ENCODE measurements at regions not wholly inside any gene's neighbourhood (a gene's known extent, or its start where the extent isn't known, plus 50 kb on each side); places are given as distances from the start of the nearest gene placed in this dataset.

DNA sequence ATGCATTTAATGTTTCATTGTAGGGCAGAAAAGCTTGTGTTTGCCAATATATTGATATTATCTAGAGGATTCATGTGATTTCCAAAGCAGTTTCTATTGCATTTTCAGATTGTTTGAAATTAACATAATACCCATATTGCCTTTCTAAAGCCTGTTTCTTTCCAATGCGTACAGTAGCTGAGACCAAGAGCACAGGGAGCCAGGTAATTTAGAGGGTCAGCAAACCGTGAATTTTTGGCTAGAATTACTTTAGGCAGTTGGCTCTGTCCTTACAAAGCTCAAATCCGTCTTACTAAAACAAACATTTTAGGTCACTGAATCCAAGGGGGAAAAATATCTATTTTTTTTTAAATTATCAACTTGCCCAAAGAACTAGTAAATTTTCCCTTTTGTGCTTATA lies 604.9 kb upstream of the ADARB2 start:
- H3K4me3 Mint-ChIP-seq: no peak overlapping the region
- no peak overlapping the region; the same call in 1 of the 2 replicates for H2AFZ ChIP-seq
- no peaks in the 10 kb centered on the region for H3K36me3 ChIP-seq (ENCODE audit: insufficient read depth)
- H3K4me1 Mint-ChIP-seq: no peaks in the 10 kb centered on the region
- no peak overlapping the region for H3K27ac ChIP-seq (ENCODE audit: low read depth)
- H3F3A ChIP-seq (replicated peaks; ENCODE audit: low read depth): no peaks in the 10 kb centered on the region
- H4K20me1 ChIP-seq (replicated peaks; ENCODE audit: insufficient read depth): no peaks in the 10 kb centered on the region
- no peaks in the 10 kb centered on the region for H3K9me2 ChIP-seq (ENCODE audit: insufficient read depth)
- H3K9me3 Mint-ChIP-seq: peaks cover 5% of the 10 kb centered on the region; the same call in 2 of the 3 replicates
- H3K79me2 ChIP-seq (replicated peaks; ENCODE audit: insufficient read depth): no peaks in the 10 kb centered on the region
- H3K4me3 ChIP-seq: no peak overlapping the region
- H3K27me3 Mint-ChIP-seq (ENCODE audit: insufficient read depth, low read depth, poor library complexity): no peaks in the 10 kb centered on the region
- no peaks in the 10 kb centered on the region for H3K27me3 ChIP-seq (ENCODE audit: insufficient read depth)
- no peaks in the 10 kb centered on the region for H3K4me1 ChIP-seq (ENCODE audit: insufficient read depth)
- no peak overlapping the region for H3K27ac Mint-ChIP-seq
- TF ChIP-seq EZH2 (IDR thresholded peaks at IDR 0.05; ENCODE audit: low read depth, unreplicated experiment) (no peak), EZH2phosphoT487 (IDR thresholded peaks at IDR 0.05; ENCODE audit: unreplicated experiment) (no peak), ZNF331 (CRISPR knock-in tag; IDR thresholded peaks at IDR 0.05; ENCODE audit: low read depth) (no peak), STAT1 (IDR thresholded peaks at IDR 0.05; ENCODE audit: unreplicated experiment) (no peak), ZNF114 (CRISPR knock-in tag; IDR thresholded peaks at IDR 0.05) (no peak), CREB1 (CRISPR knock-in tag; IDR thresholded peaks at IDR 0.05; ENCODE audit: low read depth) (no peak)
- TF ChIP-seq, protein P1, sequence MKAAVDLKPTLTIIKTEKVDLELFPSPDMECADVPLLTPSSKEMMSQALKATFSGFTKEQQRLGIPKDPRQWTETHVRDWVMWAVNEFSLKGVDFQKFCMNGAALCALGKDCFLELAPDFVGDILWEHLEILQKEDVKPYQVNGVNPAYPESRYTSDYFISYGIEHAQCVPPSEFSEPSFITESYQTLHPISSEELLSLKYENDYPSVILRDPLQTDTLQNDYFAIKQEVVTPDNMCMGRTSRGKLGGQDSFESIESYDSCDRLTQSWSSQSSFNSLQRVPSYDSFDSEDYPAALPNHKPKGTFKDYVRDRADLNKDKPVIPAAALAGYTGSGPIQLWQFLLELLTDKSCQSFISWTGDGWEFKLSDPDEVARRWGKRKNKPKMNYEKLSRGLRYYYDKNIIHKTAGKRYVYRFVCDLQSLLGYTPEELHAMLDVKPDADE (IDR thresholded peaks at IDR 0.05): no peak
- TF ChIP-seq, protein P2, sequence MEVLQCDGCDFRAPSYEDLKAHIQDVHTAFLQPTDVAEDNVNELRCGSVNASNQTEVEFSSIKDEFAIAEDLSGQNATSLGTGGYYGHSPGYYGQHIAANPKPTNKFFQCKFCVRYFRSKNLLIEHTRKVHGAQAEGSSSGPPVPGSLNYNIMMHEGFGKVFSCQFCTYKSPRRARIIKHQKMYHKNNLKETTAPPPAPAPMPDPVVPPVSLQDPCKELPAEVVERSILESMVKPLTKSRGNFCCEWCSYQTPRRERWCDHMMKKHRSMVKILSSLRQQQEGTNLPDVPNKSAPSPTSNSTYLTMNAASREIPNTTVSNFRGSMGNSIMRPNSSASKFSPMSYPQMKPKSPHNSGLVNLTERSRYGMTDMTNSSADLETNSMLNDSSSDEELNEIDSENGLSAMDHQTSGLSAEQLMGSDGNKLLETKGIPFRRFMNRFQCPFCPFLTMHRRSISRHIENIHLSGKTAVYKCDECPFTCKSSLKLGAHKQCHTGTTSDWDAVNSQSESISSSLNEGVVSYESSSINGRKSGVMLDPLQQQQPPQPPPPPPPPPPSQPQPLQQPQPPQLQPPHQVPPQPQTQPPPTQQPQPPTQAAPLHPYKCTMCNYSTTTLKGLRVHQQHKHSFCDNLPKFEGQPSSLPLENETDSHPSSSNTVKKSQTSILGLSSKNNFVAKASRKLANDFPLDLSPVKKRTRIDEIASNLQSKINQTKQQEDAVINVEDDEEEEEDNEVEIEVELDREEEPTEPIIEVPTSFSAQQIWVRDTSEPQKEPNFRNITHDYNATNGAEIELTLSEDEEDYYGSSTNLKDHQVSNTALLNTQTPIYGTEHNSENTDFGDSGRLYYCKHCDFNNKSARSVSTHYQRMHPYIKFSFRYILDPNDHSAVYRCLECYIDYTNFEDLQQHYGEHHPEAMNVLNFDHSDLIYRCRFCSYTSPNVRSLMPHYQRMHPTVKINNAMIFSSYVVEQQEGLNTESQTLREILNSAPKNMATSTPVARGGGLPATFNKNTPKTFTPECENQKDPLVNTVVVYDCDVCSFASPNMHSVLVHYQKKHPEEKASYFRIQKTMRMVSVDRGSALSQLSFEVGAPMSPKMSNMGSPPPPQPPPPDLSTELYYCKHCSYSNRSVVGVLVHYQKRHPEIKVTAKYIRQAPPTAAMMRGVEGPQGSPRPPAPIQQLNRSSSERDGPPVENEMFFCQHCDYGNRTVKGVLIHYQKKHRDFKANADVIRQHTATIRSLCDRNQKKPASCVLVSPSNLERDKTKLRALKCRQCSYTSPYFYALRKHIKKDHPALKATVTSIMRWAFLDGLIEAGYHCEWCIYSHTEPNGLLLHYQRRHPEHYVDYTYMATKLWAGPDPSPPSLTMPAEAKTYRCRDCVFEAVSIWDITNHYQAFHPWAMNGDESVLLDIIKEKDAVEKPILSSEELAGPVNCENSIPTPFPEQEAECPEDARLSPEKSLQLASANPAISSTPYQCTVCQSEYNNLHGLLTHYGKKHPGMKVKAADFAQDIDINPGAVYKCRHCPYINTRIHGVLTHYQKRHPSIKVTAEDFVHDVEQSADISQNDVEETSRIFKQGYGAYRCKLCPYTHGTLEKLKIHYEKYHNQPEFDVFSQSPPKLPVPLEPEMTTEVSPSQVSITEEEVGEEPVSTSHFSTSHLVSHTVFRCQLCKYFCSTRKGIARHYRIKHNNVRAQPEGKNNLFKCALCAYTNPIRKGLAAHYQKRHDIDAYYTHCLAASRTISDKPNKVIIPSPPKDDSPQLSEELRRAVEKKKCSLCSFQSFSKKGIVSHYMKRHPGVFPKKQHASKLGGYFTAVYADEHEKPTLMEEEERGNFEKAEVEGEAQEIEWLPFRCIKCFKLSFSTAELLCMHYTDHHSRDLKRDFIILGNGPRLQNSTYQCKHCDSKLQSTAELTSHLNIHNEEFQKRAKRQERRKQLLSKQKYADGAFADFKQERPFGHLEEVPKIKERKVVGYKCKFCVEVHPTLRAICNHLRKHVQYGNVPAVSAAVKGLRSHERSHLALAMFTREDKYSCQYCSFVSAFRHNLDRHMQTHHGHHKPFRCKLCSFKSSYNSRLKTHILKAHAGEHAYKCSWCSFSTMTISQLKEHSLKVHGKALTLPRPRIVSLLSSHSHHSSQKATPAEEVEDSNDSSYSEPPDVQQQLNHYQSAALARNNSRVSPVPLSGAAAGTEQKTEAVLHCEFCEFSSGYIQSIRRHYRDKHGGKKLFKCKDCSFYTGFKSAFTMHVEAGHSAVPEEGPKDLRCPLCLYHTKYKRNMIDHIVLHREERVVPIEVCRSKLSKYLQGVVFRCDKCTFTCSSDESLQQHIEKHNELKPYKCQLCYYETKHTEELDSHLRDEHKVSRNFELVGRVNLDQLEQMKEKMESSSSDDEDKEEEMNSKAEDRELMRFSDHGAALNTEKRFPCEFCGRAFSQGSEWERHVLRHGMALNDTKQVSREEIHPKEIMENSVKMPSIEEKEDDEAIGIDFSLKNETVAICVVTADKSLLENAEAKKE (CRISPR knock-in tag; IDR thresholded peaks at IDR 0.05): no peak
- no peak overlapping the region for H3K4me2 ChIP-seq
- no peaks in the 10 kb centered on the region for H3K36me3 Mint-ChIP-seq (ENCODE audit: low read depth)
- ATAC-seq: no peak
- DNase-seq (ENCODE audit: low spot score): no peak
